Bronchial epithelial cell (primary cell): ENCODE measurements at regions not wholly inside any gene's neighbourhood (a gene's known extent, or its start where the extent isn't known, plus 50 kb on each side); places are given as distances from the start of the nearest gene placed in this dataset.
"Not testable (repeated sequence)": the region's sequence is repeated elsewhere in the genome, so short reads cannot be mapped to it uniquely, and the experiment has no call there.

ENCODE experiments used
- DNase-seq: peaks from one replicate; pipeline ENCODE4 v3.0.0-alpha.2; 2010; ENCODE audit warnings: low read depth
- FAIRE-seq: peaks from 2 replicates; lab custom pipeline; 2011; peaks lifted over from hg19 to GRCh38; lab: Jason Lieb, UNC
- H3K27me3 ChIP-seq: 2 replicates; pipeline ENCODE4 v1.5.1; 2011; ENCODE audit warnings: low read length; ENCODE audit not compliant: control insufficient read depth, insufficient read depth
- H3K36me3 ChIP-seq: 2 replicates; pipeline ENCODE4 v1.5.1; 2011; ENCODE audit warnings: low read length; ENCODE audit not compliant: control insufficient read depth, insufficient read depth
- H3K4me3 ChIP-seq: 2 replicates; pipeline ENCODE4 v1.5.1; 2011; ENCODE audit warnings: mild to moderate bottlenecking, low read depth, low read length, control low read depth
- TF ChIP-seq, protein P1 (sequence below): IDR thresholded peaks from 2 replicates; pipeline ENCODE4 v1.5.1; 2011; ENCODE audit warnings: mild to moderate bottlenecking, moderate library complexity, low read length, control low read depth, inconsistent platforms; ENCODE audit not compliant: insufficient read depth, severe bottlenecking

DNA sequence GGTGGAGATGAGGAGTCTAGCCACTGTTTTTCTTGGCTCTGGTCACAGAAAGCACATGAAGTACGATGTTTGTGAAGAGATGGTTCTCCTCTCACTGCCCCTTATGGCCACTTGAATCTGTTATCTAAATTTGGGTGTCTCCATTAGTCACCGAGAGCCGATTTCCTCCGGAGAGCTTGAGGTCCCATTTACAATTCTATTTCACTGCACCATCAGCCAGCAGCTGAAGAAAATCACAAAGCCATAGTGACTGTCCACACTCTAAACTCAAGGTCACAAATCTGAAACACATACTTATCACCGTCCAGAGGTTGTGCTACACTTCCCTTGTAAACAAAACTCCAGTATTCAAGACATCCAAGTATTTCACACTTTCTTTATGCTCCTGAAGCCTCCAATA is 207.2 kb upstream of the FRG1 start:
- H3K4me3 ChIP-seq, DNase-seq, H3K27me3 ChIP-seq, H3K36me3 ChIP-seq: not testable (repeated sequence)
- FAIRE-seq: peak; percentile 55

DNA sequence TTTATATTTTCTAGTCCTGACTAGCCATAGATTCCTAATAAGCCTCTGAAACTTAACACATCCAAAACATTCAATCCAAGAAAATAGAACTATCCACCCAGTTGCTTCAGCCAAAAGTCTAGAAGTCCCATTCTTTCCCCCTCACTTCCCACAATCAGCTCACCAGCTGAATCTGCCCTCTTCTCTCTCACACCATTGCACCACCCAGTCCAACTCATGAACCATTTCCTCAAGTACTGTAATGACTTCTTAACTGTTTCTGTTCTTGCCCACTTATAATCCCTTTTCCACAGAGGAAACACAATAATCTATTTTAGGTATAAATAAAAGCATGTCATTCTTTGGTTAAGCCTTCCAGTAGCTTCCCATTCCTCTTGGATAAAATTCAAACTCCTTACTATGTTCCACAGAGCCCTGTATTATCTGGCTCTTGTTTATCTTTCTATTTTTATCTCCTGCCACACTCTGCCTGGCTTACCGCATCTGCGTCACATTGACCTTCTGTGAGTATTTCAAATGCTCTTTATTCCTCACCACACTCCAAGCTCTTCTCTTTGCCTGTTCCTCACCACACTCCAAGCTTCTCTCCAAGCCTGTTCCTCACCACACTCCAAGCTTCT is 205.9 kb upstream of the FRG1 start:
- FAIRE-seq: peak; percentile 60
- not testable (repeated sequence) for DNase-seq, H3K4me3 ChIP-seq, H3K27me3 ChIP-seq, H3K36me3 ChIP-seq

DNA sequence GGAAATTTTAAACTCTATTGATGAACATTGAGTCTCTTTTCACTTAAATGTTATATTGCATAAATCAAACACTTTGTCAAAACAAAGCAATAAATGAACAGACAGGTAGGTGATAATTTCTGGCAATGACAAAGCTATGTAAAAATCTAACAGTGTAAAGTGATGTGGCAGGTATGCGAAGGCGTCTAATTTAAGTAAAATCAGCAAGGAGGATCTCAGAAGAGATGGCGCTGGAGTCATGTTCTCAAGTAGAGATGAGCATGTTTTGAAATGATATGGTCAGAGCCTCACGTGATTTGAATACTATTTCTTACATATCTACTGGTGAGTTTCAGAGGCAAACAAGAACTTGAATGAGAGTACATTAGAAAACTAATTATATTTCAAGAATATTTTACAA is 204.0 kb upstream of the FRG1 start:
- H3K27me3 ChIP-seq, H3K36me3 ChIP-seq, FAIRE-seq, DNase-seq, H3K4me3 ChIP-seq: not testable (repeated sequence)

DNA sequence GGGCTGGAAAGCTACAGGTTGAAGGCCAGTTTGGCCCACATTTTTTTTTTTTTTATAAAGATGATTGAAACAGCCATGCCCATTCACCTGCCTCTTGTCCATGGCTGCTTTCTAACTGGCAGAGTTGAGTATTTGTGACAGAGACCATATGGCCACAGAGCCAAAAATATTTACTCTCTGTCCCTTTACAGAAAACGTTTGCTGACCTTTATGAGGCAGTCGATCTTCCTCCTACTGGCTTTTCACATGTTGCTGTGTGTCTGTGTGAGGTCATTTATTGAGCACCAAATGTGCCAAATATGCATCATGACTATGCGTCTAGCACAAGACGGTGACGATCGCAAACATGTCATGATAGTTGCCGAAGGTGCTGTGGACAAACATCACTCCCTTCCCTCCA is 200.6 kb upstream of the FRG1 start:
- H3K4me3 ChIP-seq, DNase-seq, H3K36me3 ChIP-seq, H3K27me3 ChIP-seq: not testable (repeated sequence)
- peak; percentile 89 for FAIRE-seq

DNA sequence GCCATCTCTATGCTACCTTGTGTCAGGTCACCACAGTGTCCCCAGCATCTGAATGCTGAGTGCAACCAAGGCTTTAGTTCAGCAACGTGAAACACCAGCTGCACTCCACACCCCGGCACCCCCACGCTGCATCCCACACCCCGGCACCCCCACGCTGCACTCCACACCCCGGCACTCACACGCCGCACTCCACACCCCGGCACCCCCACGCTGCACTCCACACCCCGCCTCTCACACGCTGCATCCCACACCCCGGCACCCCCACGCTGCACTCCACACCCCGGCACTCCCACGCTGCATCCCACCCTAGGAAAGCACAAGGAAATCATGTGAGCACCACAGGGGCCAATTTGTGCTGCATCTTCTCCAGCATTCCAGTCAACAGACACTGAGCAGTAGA is 199.8 kb upstream of the FRG1 start:
- no peaks in the 10 kb centered on the region for H3K36me3 ChIP-seq
- FAIRE-seq (no peak), DNase-seq (no peak)
- TF ChIP-seq, protein P1, sequence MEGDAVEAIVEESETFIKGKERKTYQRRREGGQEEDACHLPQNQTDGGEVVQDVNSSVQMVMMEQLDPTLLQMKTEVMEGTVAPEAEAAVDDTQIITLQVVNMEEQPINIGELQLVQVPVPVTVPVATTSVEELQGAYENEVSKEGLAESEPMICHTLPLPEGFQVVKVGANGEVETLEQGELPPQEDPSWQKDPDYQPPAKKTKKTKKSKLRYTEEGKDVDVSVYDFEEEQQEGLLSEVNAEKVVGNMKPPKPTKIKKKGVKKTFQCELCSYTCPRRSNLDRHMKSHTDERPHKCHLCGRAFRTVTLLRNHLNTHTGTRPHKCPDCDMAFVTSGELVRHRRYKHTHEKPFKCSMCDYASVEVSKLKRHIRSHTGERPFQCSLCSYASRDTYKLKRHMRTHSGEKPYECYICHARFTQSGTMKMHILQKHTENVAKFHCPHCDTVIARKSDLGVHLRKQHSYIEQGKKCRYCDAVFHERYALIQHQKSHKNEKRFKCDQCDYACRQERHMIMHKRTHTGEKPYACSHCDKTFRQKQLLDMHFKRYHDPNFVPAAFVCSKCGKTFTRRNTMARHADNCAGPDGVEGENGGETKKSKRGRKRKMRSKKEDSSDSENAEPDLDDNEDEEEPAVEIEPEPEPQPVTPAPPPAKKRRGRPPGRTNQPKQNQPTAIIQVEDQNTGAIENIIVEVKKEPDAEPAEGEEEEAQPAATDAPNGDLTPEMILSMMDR: no peak
- H3K27me3 ChIP-seq: no peaks in the 10 kb centered on the region
- H3K4me3 ChIP-seq: no peak overlapping the region

DNA sequence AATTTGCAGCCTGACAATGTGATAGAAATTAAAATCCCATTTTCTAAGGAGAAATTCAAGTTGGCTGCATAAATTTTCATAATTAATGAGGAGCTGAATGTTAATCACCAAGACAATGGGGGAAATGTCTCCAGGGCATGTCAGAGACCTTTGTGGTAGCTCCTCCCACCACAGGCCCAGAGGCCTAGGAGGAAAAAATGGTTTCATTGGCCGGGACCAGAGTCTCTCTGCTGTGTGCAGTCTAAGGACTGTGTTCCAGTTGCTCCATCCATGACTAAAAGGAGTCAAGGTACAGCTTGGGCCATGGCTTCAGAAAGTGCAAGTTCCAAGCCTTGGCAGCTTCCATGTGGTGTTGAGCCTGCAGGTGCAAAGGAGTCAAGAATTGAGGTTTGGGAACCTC is 187.6 kb upstream of the FRG1 start:
- not testable (repeated sequence) for DNase-seq, H3K4me3 ChIP-seq, H3K36me3 ChIP-seq, H3K27me3 ChIP-seq, FAIRE-seq

DNA sequence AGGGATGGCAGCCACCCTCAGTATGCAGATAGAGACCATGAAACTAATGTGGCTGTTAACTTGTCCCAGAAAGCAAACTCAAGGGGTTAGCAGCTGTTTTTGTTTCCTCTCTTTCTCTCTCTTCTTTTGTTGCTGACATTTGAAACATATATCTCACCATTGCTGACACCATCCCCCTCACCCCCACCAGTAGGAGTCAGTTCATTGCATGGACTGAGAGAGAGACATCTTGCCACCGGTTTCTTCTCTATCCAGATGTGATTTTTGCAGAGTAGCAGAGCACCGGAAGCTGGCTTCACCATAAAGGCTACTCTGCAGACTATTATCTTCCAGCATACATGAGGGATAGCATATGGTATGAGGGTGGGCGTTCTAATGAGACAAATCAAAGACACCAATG is 177.1 kb upstream of the FRG1 start:
- FAIRE-seq: no peak

DNA sequence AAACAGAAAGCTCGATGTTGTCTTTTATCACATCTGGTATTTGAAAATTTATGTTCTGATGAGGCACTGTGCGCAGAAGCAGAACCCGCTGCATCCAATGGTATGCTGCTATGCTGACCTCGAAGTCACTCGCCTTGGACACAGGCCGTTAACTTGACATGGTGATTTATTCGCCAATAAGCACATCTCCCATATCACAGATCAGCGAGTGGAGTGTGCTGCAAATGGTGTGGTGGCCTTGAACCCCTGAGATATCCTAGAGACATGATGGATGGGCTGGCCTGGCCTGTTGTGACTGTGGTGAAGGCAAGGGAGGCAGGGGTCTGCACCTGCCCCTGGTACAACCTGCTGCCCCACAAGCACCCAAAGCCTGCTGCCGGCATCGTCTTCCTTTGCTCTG is 175.4 kb upstream of the FRG1 start:
- TF ChIP-seq, protein P1: no peak
- H3K27me3 ChIP-seq: no peaks in the 10 kb centered on the region
- DNase-seq: no peak
- no peak overlapping the region for H3K4me3 ChIP-seq
- FAIRE-seq: no peak
- no peaks in the 10 kb centered on the region for H3K36me3 ChIP-seq

More for the DNA sequence above, 177.1 kb upstream of the FRG1 start:
- DNase-seq: no peak
- Histone ChIP-seq H3K4me3 (no peak overlapping the region), H3K27me3 (no peaks in the 10 kb centered on the region), H3K36me3 (no peaks in the 10 kb centered on the region)
- TF ChIP-seq, protein P1: no peak
